A172 (cell line): ENCODE measurements at regions not wholly inside any gene's neighbourhood (a gene's known extent, or its start where the extent isn't known, plus 50 kb on each side); places are given as distances from the start of the nearest gene placed in this dataset.

ENCODE experiments used
- DNase-seq: peaks from one replicate; pipeline ENCODE4 v3.0.0-alpha.2; 2015; ENCODE audit warnings: low spot score

DNA sequence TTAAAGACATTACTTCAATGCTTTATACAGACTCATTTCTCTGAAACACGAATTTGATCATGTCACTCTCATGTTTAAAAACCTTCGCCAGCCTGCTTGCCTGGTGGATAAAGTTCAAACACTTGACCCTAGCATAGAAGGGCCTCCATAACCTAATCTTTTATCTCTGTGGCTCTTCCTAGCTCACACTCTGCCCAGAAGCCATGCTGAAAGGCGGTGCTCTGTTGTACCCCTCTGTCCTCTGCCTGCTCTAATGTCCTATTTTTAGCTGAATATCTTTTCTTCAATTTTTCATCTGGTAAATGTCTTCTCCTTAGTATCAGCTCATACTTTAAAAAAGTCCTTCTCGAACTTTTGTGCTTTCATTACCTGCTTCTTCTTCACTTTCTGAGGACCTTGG lies 302.6 kb upstream of the BOD1L1 start:
- DNase-seq: no peak

DNA sequence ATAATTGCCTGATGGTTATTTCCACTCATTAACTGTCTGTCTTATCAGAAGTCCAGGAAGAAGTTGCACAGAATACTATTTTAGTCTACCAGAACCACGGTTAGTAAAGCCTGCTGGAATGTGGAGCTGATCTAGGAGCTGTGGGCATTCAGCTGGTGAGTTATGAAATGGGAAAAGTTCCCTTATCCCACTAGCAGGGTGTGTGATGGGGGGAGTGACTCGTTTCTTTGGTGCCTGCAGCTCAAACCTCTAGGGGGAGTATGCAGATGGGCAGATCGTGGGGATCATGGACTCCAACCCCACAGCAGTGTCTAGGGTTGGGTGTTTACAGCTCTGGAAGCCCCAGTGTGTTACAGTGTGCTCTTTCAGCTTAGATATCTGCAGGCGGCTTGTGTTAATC lies 305.7 kb upstream of the BOD1L1 start:
- peak; percentile 4 for DNase-seq

DNA sequence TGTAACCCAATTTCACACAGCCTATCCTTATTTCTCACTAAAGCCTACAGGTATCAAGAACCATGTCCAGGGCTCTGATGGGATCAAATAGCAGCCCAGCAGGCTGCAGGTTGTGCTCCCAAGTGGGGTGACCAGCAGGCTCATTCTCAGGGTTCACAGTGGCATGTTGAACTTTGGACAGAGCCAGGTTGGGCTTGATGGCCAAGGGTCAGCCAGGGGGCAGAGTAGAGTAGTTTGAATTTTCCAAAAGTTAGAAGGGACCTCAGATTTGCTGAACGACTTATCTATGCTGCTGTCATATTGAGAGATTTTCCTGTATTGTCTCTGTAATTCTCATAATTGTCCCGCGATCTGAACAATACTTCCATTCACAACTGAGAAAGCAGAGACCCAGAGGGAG lies 310.8 kb upstream of the BOD1L1 start:
- DNase-seq: no peak

- DNase-seq: no peak
These were observed 313.4 kb upstream of the BOD1L1 start for GRCh38 chr4:13940921-13941320.

DNA sequence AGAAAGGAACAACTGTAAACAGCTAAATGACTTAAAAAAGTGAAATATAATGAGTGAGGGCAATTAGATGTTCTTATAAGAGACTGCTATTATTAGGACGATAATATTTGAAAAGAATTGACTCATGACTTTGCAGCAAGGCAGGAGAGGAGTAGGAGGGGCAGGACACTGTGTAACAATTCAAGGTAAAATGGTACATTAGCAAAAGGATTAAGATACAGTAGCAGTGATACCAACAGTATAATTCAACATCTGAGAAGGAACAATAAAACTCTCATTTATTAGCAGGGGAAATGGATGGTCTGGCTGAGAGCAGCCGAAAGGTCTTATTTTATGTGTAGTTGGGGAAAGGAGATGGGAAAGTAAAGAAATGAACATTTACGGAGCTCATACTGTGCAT lies 315.5 kb upstream of the BOD1L1 start:
- DNase-seq: no peak

DNA sequence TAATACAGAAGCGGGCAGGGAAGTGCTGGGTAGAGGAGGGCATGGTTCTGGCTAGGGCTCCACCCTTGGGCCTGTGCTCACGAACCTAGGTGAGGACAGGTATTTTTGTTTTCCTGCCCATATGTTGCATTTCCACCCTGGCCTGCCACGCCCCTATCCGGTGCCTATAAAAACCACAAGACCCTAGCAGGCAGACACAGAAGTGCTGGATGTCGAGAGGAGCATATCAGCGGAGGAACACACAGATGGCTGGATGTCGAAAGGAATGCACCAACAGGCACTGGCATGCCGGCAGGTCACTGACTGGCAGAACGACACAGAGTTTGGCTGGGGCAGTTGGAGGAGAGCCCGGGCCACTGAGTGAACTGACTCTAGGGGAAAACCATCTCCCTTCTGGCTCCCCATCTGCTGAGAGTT lies 316.6 kb upstream of the BOD1L1 start:
- no peak for DNase-seq

DNA sequence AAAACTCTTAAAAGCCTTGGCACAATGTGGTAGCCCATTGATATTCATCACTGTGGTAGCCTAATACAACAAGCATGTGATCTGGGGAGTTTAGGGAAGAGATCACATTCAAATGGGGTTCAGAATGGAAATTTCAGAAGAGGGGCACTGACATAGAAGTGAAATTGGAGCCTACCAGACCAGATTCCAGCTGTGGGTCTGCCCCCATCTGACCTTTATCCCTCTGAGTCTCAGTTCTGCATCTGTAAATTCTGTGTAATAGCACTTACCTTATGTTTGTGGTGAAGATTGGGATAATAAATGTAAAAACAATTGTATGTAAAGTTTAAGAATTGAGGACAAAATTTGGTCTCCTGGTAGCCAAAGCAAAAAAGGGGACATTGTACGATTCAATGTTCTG lies 320.4 kb upstream of the BOD1L1 start:
- DNase-seq: no peak

GRCh38 chr4:13950491-13950890 lies 323.0 kb upstream of the BOD1L1 start:
- no peak for DNase-seq

- no peak for DNase-seq
These were observed 325.6 kb upstream of the BOD1L1 start for GRCh38 chr4:13953083-13953482.

- DNase-seq: no peak
These were observed 328.0 kb upstream of the BOD1L1 start for GRCh38 chr4:13955551-13955950.

DNA sequence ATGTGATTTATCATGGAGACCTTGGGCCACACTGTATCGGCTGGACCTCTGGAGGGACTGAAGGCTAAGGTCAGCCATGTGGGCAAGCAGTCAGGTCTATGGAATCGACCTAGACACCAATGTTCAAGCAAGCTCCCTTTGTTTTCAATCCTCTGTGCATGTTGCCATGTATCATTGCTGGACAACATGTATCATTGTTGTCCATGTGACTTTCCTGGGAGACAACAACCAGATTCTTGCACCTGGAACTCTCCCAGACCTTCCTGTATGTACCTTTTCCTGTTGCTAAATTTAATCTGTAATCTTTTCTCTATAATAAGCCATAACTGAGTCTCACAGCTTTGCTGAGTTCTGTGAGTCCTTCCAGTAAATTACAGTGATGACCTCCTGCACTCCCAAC lies 329.4 kb upstream of the BOD1L1 start:
- no peak for DNase-seq

- no peak for DNase-seq
These were observed 330.3 kb upstream of the BOD1L1 start for GRCh38 chr4:13957871-13958270.

GRCh38 chr4:13963601-13964000 lies 336.1 kb upstream of the BOD1L1 start:
- DNase-seq: no peak

- peak; percentile 45 for DNase-seq
These were observed 339.0 kb upstream of the BOD1L1 start for GRCh38 chr4:13966231-13967195.

DNA sequence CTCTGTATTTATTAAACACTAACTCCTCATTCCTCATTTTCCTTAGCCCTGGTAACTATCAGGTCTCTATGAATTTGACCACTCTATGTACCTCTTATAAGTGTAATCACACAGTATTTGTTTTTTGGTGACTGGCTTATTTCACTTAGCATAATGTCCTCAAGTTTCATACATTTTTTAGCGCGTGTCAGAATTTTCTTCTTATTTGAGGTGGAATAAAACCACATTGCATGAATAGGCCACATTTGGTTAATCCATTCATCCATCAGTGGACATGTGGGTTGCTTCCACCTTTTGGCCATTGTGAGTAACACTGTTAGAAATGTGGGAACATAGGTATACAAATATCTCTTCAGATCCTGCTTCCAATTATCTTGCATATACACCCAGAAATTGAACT lies 341.2 kb upstream of the BOD1L1 start:
- DNase-seq: no peak

- no peak for DNase-seq
These were observed 342.8 kb upstream of the BOD1L1 start for GRCh38 chr4:13970349-13970748.

- DNase-seq: no peak
These were observed 350.2 kb upstream of the BOD1L1 start for GRCh38 chr4:13977746-13978145.

DNA sequence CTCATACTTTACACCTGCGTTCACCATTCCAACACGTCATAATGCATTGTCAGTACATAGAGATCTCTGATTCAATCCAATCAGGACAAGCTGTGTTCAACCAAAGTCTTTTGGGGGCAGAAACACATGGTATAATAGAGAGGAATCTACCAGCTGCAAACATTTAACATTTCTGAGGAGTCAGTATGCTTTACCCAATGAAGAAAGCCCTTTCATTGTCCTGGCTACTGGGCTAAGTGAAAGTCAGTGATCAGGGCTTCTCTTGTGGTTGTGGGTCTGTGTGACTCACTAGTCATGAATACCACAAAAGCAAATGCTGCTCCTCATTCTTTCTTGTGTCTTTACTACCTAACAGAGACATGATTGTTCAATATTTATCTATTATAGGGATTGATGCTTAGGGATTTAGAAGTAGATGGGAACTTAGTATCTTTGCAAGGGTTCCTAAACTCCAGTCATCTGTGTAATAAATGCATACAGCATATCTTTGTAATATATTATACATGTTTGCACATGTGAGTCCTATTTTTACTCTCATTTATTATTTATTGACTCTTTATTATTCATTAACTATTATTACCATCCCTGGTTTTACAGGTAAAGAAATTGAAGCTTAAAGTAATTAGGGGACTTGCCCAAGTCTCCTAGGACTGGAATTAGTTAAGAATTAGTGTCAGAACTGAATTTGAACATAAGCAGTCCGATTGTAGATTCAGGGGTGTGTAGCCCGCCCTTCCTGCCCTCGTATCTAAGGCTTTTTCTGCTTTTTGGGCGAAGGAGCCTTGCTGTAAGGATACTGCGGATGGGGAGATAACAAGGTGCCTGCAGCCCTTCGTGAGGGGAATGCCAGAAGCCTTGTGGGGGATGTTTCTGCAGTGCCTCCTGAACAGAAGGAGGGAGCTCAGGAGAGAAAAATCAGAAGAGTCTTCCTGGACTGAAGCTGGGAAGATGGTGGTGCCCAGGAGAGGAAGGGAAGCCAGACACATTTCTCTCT lies 353.1 kb upstream of the BOD1L1 start:
- DNase-seq: peak; percentile 79

- no peak for DNase-seq
These were observed 354.0 kb upstream of the BOD1L1 start for GRCh38 chr4:13981499-13981898.

DNA sequence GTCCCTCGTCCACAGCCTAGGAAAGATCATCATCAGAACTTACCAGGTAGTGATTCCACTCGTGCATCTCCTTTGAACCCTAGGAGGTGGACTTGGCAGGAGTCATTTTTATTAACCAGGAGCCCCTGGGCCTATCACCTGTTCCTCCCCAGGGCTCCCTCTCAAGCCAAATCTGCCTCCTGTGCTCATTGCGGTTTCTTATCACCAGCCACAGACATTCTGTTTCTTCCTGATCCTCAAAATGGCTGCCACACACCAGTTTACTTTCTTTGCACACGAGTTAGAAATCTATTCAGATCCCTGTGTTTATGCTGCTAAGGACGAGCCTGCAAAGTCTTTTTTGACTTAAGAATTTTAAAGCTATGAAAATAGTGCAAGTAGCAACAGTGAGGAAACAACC lies 354.5 kb upstream of the BOD1L1 start:
- no peak for DNase-seq

DNA sequence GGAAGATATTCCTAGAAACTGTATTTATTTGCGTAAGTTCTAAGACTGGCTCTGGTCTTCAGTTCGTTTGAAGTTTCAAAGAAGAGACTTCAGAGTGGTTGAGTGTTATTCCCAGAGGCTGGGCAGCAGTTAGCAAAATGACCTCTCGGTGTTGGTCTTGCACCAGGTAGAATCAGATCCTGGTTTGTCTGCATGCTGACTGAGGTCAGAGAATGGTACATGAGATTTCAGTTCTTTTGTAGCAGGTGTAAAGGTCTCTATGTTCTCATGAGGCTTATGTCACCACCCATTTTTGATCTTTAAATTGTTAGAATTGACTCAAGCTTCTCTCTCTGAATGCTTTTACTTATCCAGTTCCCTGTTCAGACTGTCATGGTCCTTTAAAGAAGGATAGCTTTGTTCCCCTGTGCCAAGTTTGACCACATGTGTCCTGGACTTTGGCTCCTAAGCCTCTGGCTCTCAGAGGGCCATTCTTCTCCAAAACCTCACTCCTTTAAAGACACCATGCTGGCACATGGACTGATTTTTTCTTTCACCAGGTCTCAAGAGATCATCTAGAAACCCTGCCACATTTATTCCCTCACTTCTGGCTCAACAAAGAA lies 355.8 kb upstream of the BOD1L1 start:
- no peak for DNase-seq
